ENCODE measurements at regions not wholly inside any gene's neighbourhood (a gene's known extent, or its start where the extent isn't known, plus 50 kb on each side); places are given as distances from the start of the nearest gene placed in this dataset.

- Histone ChIP-seq H3K36me3 (ENCODE audit: control insufficient read depth in 2 of 2, extremely low read depth in 1 of 2, insufficient read depth in 1 of 2, low read length in 1 of 2) (no peaks in the 10 kb centered on the region), H3K9me3 (no peaks in the 10 kb centered on the region), H3K4me1 (ENCODE audit: control insufficient read depth in 1 of 2, extremely low read depth in 1 of 2, insufficient read depth in 2 of 2, low read length in 2 of 2) (no peaks in the 10 kb centered on the region), H3K27me3 (replicated peaks in 1 of 2; ENCODE audit: control insufficient read depth in 2 of 2, extremely low read depth in 1 of 2, insufficient read depth in 2 of 2, low read length in 1 of 2) (no peaks in the 10 kb centered on the region), H3K27ac (ENCODE audit: low read length) (no peak overlapping the region), H3K4me3 (ENCODE audit: control insufficient read depth in 1 of 2, extremely low read depth in 1 of 2, low read length in 1 of 2) (no peak overlapping the region)
- Mint-ChIP-seq H3K4me3 (no peak overlapping the region), H3K27ac (no peak overlapping the region), H3K9me3 (peaks cover 0 to 4% (median 3%) of the 10 kb centered on the region in 3 donors), H3K4me1 (no peaks in the 10 kb centered on the region), H3K27me3 (peaks cover 0 to 15% of the 10 kb centered on the region in 2 donors), H3K36me3 (no peaks in the 10 kb centered on the region)
- ATAC-seq (replicated peaks in 1 of 4) (no peak), DNase-seq (no peak)
- POLR2A ChIA-PET: no interaction called here
- no CpG with 5 or more reads among the region's 4 CpGs for WGBS (ENCODE audit: insufficient coverage)
- CTCF ChIA-PET: no interaction called here
Measured at GRCh38 chr2:39874236-39874635, 95.2 kb upstream of the THUMPD2 start.

GRCh38 chr2:39873586-39873985 is 94.5 kb upstream of the THUMPD2 start:
- Mint-ChIP-seq H3K9me3 (peaks cover 0 to 4% (median 0%) of the 10 kb centered on the region in 3 donors), H3K27me3 (peaks cover 0 to 18% of the 10 kb centered on the region in 2 donors), H3K27ac (no peak overlapping the region), H3K36me3 (no peaks in the 10 kb centered on the region), H3K4me3 (no peak overlapping the region), H3K4me1 (no peaks in the 10 kb centered on the region)
- ChIA-PET CTCF (no interaction called here), POLR2A (no interaction called here)
- H3K4me3 ChIP-seq (ENCODE audit: control insufficient read depth in 1 of 2, extremely low read depth in 1 of 2, low read length in 1 of 2): no peak overlapping the region
- no CpG with 5 or more reads among the region's 3 CpGs for WGBS (ENCODE audit: insufficient coverage)
- no peaks in the 10 kb centered on the region for H3K36me3 ChIP-seq (ENCODE audit: control insufficient read depth in 2 of 2, extremely low read depth in 1 of 2, insufficient read depth in 1 of 2, low read length in 1 of 2)
- H3K27ac ChIP-seq (ENCODE audit: low read length): no peak overlapping the region
- ATAC-seq (replicated peaks in 1 of 4): no peak
- no peak for DNase-seq
- H3K9me3 ChIP-seq: no peaks in the 10 kb centered on the region
- H3K4me1 ChIP-seq (ENCODE audit: control insufficient read depth in 1 of 2, extremely low read depth in 1 of 2, insufficient read depth in 2 of 2, low read length in 2 of 2): no peaks in the 10 kb centered on the region
- no peaks in the 10 kb centered on the region for H3K27me3 ChIP-seq (replicated peaks in 1 of 2; ENCODE audit: control insufficient read depth in 2 of 2, extremely low read depth in 1 of 2, insufficient read depth in 2 of 2, low read length in 1 of 2)

- H3K9me3 ChIP-seq: no peaks in the 10 kb centered on the region
- ChIA-PET CTCF (no interaction called here), POLR2A (no interaction called here)
- H3K4me3 ChIP-seq (ENCODE audit: control insufficient read depth in 1 of 2, extremely low read depth in 1 of 2, low read length in 1 of 2): no peak overlapping the region
- Mint-ChIP-seq H3K27me3 (peaks cover 0 to 14% of the 10 kb centered on the region in 2 donors), H3K36me3 (no peaks in the 10 kb centered on the region), H3K4me1 (no peaks in the 10 kb centered on the region), H3K27ac (no peak overlapping the region), H3K4me3 (no peak overlapping the region), H3K9me3 (peaks cover 0 to 4% (median 0%) of the 10 kb centered on the region in 3 donors)
- DNase-seq (no peak), ATAC-seq (replicated peaks in 1 of 4) (no peak)
- H3K4me1 ChIP-seq (ENCODE audit: control insufficient read depth in 1 of 2, extremely low read depth in 1 of 2, insufficient read depth in 2 of 2, low read length in 2 of 2): no peaks in the 10 kb centered on the region
- H3K36me3 ChIP-seq (ENCODE audit: control insufficient read depth in 2 of 2, extremely low read depth in 1 of 2, insufficient read depth in 1 of 2, low read length in 1 of 2): no peaks in the 10 kb centered on the region
- no peak overlapping the region for H3K27ac ChIP-seq (ENCODE audit: low read length)
- no peaks in the 10 kb centered on the region for H3K27me3 ChIP-seq (replicated peaks in 1 of 2; ENCODE audit: control insufficient read depth in 2 of 2, extremely low read depth in 1 of 2, insufficient read depth in 2 of 2, low read length in 1 of 2)
- no CpG with 5 or more reads among the region's 2 CpGs for WGBS (ENCODE audit: insufficient coverage)
Measured at GRCh38 chr2:39872748-39873147, 93.7 kb upstream of the THUMPD2 start.

GRCh38 chr2:39871291-39871761 is 92.3 kb upstream of the THUMPD2 start:
- Histone ChIP-seq H3K27me3 (replicated peaks in 1 of 2; ENCODE audit: control insufficient read depth in 2 of 2, extremely low read depth in 1 of 2, insufficient read depth in 2 of 2, low read length in 1 of 2) (no peaks in the 10 kb centered on the region), H3K4me3 (ENCODE audit: control insufficient read depth in 1 of 2, extremely low read depth in 1 of 2, low read length in 1 of 2) (no peak overlapping the region), H3K36me3 (ENCODE audit: control insufficient read depth in 2 of 2, extremely low read depth in 1 of 2, insufficient read depth in 1 of 2, low read length in 1 of 2) (no peaks in the 10 kb centered on the region), H3K9me3 (no peaks in the 10 kb centered on the region), H3K4me1 (ENCODE audit: control insufficient read depth in 1 of 2, extremely low read depth in 1 of 2, insufficient read depth in 2 of 2, low read length in 2 of 2) (no peaks in the 10 kb centered on the region), H3K27ac (ENCODE audit: low read length) (no peak overlapping the region)
- POLR2A ChIA-PET: no interaction called here
- DNase-seq (no peak), ATAC-seq (replicated peaks in 1 of 4) (no peak)
- Mint-ChIP-seq H3K4me1 (no peaks in the 10 kb centered on the region), H3K9me3 (peaks cover 0 to 4% (median 0%) of the 10 kb centered on the region in 3 donors), H3K4me3 (no peak overlapping the region), H3K36me3 (no peaks in the 10 kb centered on the region), H3K27ac (no peak overlapping the region), H3K27me3 (peaks cover 0 to 11% of the 10 kb centered on the region in 2 donors)
- WGBS (ENCODE audit: insufficient coverage): 77% methylated on average over 6 of the region's 7 CpGs
- CTCF ChIA-PET: no interaction called here

- no peak overlapping the region for H3K27ac Mint-ChIP-seq
- POLR2A ChIA-PET: no interaction called here
- no peaks in the 10 kb centered on the region for H3K27me3 ChIP-seq (replicated peaks in 1 of 2; ENCODE audit: control insufficient read depth in 2 of 2, extremely low read depth in 1 of 2, insufficient read depth in 2 of 2, low read length in 1 of 2)
- H3K4me1 Mint-ChIP-seq: no peaks in the 10 kb centered on the region
- no peaks in the 10 kb centered on the region for H3K9me3 ChIP-seq
- peaks cover 0 to 11% of the 10 kb centered on the region in 2 donors for H3K27me3 Mint-ChIP-seq
- WGBS (ENCODE audit: insufficient coverage): no CpG with 5 or more reads among the region's 3 CpGs
- peaks cover 0 to 3% (median 0%) of the 10 kb centered on the region in 3 donors for H3K9me3 Mint-ChIP-seq
- CTCF ChIA-PET: no interaction called here
- H3K4me1 ChIP-seq (ENCODE audit: control insufficient read depth in 1 of 2, extremely low read depth in 1 of 2, insufficient read depth in 2 of 2, low read length in 2 of 2): no peaks in the 10 kb centered on the region
- no peak overlapping the region for H3K27ac ChIP-seq (ENCODE audit: low read length)
- no peak overlapping the region for H3K4me3 Mint-ChIP-seq
- DNase-seq (no peak), ATAC-seq (replicated peaks in 1 of 4) (no peak)
- H3K36me3 ChIP-seq (ENCODE audit: control insufficient read depth in 2 of 2, extremely low read depth in 1 of 2, insufficient read depth in 1 of 2, low read length in 1 of 2): no peaks in the 10 kb centered on the region
- no peak overlapping the region for H3K4me3 ChIP-seq (ENCODE audit: control insufficient read depth in 1 of 2, extremely low read depth in 1 of 2, low read length in 1 of 2)
- H3K36me3 Mint-ChIP-seq: no peaks in the 10 kb centered on the region
Measured at GRCh38 chr2:39870871-39871270, 91.8 kb upstream of the THUMPD2 start.

- Mint-ChIP-seq H3K36me3 (no peaks in the 10 kb centered on the region), H3K9me3 (peaks cover 0 to 11% (median 6%) of the 10 kb centered on the region in 3 donors), H3K27ac (no peak overlapping the region), H3K4me1 (no peaks in the 10 kb centered on the region), H3K27me3 (peaks cover 1 to 16% of the 10 kb centered on the region in 2 donors), H3K4me3 (no peak overlapping the region)
- no peaks in the 10 kb centered on the region for H3K36me3 ChIP-seq (ENCODE audit: control insufficient read depth in 2 of 2, extremely low read depth in 1 of 2, insufficient read depth in 1 of 2, low read length in 1 of 2)
- peaks cover 0 to 5% of the 10 kb centered on the region in 2 experiments for H3K27me3 ChIP-seq (replicated peaks in 1 of 2; ENCODE audit: control insufficient read depth in 2 of 2, extremely low read depth in 1 of 2, insufficient read depth in 2 of 2, low read length in 1 of 2)
- H3K4me1 ChIP-seq (ENCODE audit: control insufficient read depth in 1 of 2, extremely low read depth in 1 of 2, insufficient read depth in 2 of 2, low read length in 2 of 2): no peaks in the 10 kb centered on the region
- CTCF ChIA-PET: no interaction called here
- ATAC-seq (replicated peaks in 1 of 4): no peak
- no CpG with 5 or more reads among the region's 5 CpGs for WGBS (ENCODE audit: insufficient coverage)
- H3K9me3 ChIP-seq: no peaks in the 10 kb centered on the region
- no peak overlapping the region for H3K4me3 ChIP-seq (ENCODE audit: control insufficient read depth in 1 of 2, extremely low read depth in 1 of 2, low read length in 1 of 2)
- no peak for DNase-seq
- POLR2A ChIA-PET: no interaction called here
- no peak overlapping the region for H3K27ac ChIP-seq (ENCODE audit: low read length)
Measured at GRCh38 chr2:39867268-39867667, 88.2 kb upstream of the THUMPD2 start.

GRCh38 chr2:39865751-39866150 is 86.7 kb upstream of the THUMPD2 start:
- no peaks in the 10 kb centered on the region for H3K36me3 Mint-ChIP-seq
- no peak overlapping the region for H3K4me3 Mint-ChIP-seq
- DNase-seq (no peak), ATAC-seq (replicated peaks in 1 of 4) (no peak)
- H3K4me1 ChIP-seq (ENCODE audit: control insufficient read depth in 1 of 2, extremely low read depth in 1 of 2, insufficient read depth in 2 of 2, low read length in 2 of 2): no peaks in the 10 kb centered on the region
- H3K27me3 ChIP-seq (replicated peaks in 1 of 2; ENCODE audit: control insufficient read depth in 2 of 2, extremely low read depth in 1 of 2, insufficient read depth in 2 of 2, low read length in 1 of 2): peaks cover 0 to 5% of the 10 kb centered on the region in 2 experiments
- peaks cover 0 to 11% (median 6%) of the 10 kb centered on the region in 3 donors for H3K9me3 Mint-ChIP-seq
- H3K4me3 ChIP-seq (ENCODE audit: control insufficient read depth in 1 of 2, extremely low read depth in 1 of 2, low read length in 1 of 2): no peak overlapping the region
- ChIA-PET CTCF (interaction anchor here in 1 of 2 donors (0.7 kb wide), 1 partner anchor 13 kb away, joined by 3 read pairs; no protein-coding TSS in a partner anchor), POLR2A (no interaction called here)
- peaks cover 1 to 15% of the 10 kb centered on the region in 2 donors for H3K27me3 Mint-ChIP-seq
- no peak overlapping the region for H3K27ac Mint-ChIP-seq
- H3K27ac ChIP-seq (ENCODE audit: low read length): no peak overlapping the region
- H3K36me3 ChIP-seq (ENCODE audit: control insufficient read depth in 2 of 2, extremely low read depth in 1 of 2, insufficient read depth in 1 of 2, low read length in 1 of 2): no peaks in the 10 kb centered on the region
- H3K9me3 ChIP-seq: no peaks in the 10 kb centered on the region
- WGBS (ENCODE audit: insufficient coverage): no CpG with 5 or more reads among the region's 3 CpGs
- no peaks in the 10 kb centered on the region for H3K4me1 Mint-ChIP-seq
